ENCODE measurements at regions not wholly inside any gene's neighbourhood (a gene's known extent, or its start where the extent isn't known, plus 50 kb on each side); places are given as distances from the start of the nearest gene placed in this dataset.
"Not testable (repeated sequence)": the region's sequence is repeated elsewhere in the genome, so short reads cannot be mapped to it uniquely, and the experiment has no call there.

GRCh38 chr6:137545073-137545472, 50.9 kb upstream of the OLIG3 start:
- DNase-seq (ENCODE audit: low spot score): no peak
- TF ChIP-seq CTCF (IDR thresholded peaks at IDR 0.05): no peak
- no peak overlapping the region for H3K27ac ChIP-seq
- no peak overlapping the region for H3K4me3 ChIP-seq

GRCh38 chr6:137547186-137547585, 53.0 kb upstream of the OLIG3 start:
- no peak for TF ChIP-seq CTCF (IDR thresholded peaks at IDR 0.05)
- no peak overlapping the region for H3K4me3 ChIP-seq
- no peak for DNase-seq (ENCODE audit: low spot score)
- no peak overlapping the region for H3K27ac ChIP-seq

- no peak for DNase-seq (ENCODE audit: low spot score)
- Histone ChIP-seq H3K4me3 (no peak overlapping the region), H3K27ac (no peak overlapping the region)
- TF ChIP-seq CTCF (IDR thresholded peaks at IDR 0.05): no peak
Observed at GRCh38 chr6:137547601-137548000, 53.4 kb upstream of the OLIG3 start.

GRCh38 chr6:137549106-137549505, 54.9 kb upstream of the OLIG3 start:
- TF ChIP-seq CTCF (IDR thresholded peaks at IDR 0.05): no peak
- Histone ChIP-seq H3K4me3 (no peak overlapping the region), H3K27ac (no peak overlapping the region)
- DNase-seq (ENCODE audit: low spot score): no peak

GRCh38 chr6:137550535-137550934, 56.3 kb upstream of the OLIG3 start:
- Histone ChIP-seq H3K27ac (no peak overlapping the region), H3K4me3 (no peak overlapping the region)
- no peak for TF ChIP-seq CTCF (IDR thresholded peaks at IDR 0.05)
- no peak for DNase-seq (ENCODE audit: low spot score)

- DNase-seq (ENCODE audit: low spot score): no peak
Observed at GRCh38 chr6:137552146-137552545, 58.0 kb upstream of the OLIG3 start.

GRCh38 chr6:137552809-137553208, 58.6 kb upstream of the OLIG3 start:
- TF ChIP-seq CTCF (IDR thresholded peaks at IDR 0.05): no peak
- Histone ChIP-seq H3K4me3 (no peak overlapping the region), H3K27ac (no peak overlapping the region)
- no peak for DNase-seq (ENCODE audit: low spot score)

More at GRCh38 chr6:137552146-137552545, 58.0 kb upstream of the OLIG3 start:
- TF ChIP-seq CTCF (IDR thresholded peaks at IDR 0.05): no peak
- Histone ChIP-seq H3K27ac (no peak overlapping the region), H3K4me3 (no peak overlapping the region)

GRCh38 chr6:137559521-137560183, 65.5 kb upstream of the OLIG3 start:
- not testable (repeated sequence) for DNase-seq (ENCODE audit: low spot score); H3K27ac ChIP-seq; H3K4me3 ChIP-seq
